VCaP (cell line): ENCODE measurements at regions not wholly inside any gene's neighbourhood (a gene's known extent, or its start where the extent isn't known, plus 50 kb on each side); places are given as distances from the start of the nearest gene placed in this dataset.

ENCODE experiments used
- H3K27ac ChIP-seq: fragments of 450-650 bp; 2 replicates; pipeline ENCODE4 v1.5.1; 2017
- TF ChIP-seq, protein P1 (sequence below): fragments of 450-650 bp; conservative IDR thresholded peaks from 2 replicates; pipeline ENCODE4 v1.5.1; 2017; ENCODE audit warnings: mild to moderate bottlenecking, moderate library complexity

DNA sequence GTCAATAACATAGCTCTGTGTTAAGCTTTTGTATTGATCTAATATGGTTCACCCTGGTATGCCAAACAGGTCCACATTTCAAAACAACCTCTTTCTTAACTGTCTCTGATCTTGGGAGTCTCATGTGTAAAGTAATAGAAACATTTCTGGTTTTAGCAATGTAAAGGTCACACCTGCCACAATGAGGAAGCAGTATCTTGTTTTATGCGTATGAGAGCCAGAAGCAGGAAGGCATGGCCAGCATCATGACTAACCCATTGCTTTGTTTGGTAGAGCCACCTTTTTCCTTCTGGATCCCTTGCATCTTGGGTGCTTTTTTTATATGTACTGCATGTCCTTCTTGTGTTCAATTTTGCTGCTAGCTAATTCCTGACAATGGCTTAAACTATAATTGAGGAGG lies 411.3 kb upstream of the SEMA3C start:
- TF ChIP-seq, protein P1, sequence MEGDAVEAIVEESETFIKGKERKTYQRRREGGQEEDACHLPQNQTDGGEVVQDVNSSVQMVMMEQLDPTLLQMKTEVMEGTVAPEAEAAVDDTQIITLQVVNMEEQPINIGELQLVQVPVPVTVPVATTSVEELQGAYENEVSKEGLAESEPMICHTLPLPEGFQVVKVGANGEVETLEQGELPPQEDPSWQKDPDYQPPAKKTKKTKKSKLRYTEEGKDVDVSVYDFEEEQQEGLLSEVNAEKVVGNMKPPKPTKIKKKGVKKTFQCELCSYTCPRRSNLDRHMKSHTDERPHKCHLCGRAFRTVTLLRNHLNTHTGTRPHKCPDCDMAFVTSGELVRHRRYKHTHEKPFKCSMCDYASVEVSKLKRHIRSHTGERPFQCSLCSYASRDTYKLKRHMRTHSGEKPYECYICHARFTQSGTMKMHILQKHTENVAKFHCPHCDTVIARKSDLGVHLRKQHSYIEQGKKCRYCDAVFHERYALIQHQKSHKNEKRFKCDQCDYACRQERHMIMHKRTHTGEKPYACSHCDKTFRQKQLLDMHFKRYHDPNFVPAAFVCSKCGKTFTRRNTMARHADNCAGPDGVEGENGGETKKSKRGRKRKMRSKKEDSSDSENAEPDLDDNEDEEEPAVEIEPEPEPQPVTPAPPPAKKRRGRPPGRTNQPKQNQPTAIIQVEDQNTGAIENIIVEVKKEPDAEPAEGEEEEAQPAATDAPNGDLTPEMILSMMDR: no peak
- no peak overlapping the region for H3K27ac ChIP-seq

DNA sequence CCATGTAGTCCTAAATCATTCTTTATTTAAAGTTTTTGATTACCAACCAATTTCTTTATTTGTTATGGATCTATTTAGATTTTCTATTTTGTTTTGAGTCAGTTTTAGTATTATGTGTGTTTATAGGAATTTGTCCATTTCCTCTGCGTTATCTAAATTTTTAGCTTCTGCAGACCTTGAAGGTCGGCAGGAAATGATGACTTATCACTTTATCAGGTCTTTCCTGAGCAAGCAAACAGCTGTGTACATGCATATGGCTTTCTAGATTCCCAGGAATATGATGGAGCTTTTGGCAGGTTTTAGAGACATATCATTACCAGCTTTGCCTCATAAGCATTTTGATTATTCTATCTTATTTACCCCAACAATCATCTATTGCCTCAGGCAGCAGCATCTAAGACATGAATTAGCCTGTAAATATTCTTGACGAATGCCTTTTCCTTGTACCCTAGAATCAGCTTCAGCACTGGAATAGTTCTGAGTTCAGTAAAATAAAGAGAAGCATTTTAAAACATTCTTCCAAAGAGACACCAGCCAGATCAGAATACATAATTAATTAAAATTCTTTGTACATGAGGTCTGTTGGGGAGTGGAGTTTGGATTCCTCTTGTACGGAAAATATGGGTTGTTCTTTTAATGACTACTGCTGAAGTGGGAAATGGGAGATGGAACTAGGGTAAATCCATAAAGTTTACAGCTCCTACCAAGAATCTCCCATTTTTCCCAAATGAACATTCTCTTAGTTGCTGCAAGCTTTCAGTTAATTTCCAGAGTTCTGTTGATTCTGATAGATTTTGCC lies 408.8 kb upstream of the SEMA3C start:
- TF ChIP-seq, protein P1: no peak
- H3K27ac ChIP-seq: no peak overlapping the region

DNA sequence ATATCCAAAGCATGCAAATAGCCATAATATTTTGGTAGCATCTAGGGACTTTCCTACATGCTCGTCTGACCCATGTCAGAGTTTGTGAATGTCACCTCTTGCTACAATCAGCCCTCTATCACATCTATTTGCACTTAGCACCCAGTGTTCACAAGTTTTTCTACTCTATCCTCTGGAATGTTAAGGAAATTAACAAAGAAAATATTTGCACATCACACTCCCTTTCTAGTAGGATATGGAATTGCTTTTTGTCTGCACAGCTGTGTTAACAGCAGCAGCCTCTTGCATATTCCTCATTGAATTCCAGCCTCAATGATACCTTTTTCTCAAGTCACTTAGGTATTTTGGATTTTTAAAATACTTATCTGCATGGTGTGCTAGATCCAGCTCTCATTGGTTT lies 403.1 kb upstream of the SEMA3C start:
- TF ChIP-seq, protein P1: no peak
- no peak overlapping the region for H3K27ac ChIP-seq

DNA sequence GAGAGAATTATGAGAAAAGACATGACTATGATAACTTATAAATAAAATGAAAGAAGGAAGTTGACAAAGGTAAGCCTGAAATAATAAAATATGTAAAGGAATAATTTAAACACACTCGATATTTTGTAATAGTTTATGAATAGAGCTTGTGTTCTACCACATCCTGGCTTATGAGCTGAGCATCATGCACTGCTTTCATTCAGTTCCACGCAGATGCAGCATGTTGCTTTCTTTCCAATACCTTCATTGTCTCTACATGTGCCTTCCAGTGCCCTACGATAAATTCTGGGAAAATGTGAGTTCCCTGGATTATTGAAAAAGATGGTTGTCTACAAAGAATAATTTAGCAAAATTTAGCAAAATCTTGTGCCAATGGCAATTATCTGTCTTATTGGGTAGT lies 398.9 kb upstream of the SEMA3C start:
- H3K27ac ChIP-seq: no peak overlapping the region
- TF ChIP-seq, protein P1: no peak

DNA sequence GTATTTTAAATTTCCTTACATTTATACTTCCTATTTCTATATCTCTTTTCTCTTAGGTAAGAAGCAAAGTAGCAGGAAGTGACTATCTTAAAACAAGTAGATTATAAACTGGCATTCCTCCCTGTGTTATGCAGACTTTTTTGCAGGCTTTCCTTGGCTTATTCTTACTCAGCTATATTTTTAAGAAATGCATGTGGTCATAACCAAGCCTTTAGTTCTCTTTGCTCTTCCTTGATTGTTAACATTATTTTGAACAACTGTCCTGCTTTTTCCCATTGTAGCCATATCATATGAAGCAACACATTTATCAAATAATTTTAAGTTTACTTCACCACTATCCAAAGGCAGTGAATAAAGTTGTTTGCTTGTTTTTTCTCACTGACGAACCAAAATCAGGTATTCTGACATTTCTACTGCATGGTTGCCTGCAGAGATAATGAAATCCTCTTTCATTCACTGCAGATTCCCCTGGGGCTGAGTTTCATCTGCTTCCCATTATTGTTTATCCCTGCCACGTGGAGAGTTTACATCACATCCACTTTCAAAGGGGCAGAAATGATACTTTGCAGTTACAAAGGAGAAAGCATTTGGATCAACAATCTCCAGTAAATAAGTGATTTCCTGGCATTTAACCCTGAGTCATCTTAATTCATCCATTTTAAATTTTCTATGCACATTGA lies 389.9 kb upstream of the SEMA3C start:
- H3K27ac ChIP-seq: no peak overlapping the region
- TF ChIP-seq, protein P1: no peak

DNA sequence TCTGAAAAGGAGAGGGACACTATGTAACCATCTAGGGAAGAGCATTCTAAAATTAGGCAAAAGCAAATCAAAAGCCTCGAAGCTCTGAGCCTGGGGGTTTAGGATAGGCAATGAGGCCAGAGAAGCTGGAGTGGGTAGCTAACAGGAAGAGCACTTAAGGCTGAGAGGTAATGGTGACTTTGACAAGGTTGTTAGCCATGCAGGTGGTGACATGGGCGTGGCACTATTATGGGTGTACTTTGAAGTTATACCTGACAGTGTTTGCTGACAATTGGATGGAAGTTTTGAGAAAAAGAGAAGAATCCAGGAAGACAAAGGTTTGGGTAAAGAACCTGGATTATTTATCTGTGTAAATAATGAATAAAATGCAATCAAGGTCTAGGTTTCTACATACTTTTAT lies 383.0 kb upstream of the SEMA3C start:
- no peak overlapping the region for H3K27ac ChIP-seq
- TF ChIP-seq, protein P1: no peak

DNA sequence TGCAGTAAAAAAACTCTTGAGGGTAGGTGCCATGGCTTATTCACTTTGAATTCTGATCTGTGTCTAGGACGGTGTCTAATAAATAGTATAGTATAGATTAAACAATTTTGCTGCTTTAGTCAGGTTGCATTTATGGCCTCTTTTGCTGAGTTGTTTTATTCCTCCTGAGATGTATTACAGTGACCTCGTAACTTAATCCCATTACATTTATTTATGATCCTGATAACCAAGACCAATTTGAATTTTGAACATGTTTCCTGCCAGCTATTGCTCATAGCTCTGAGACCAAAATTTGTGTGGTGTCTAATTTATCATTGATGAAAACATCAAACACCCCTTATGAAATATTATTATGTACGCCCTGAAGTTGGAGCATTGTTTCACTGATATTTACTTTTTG lies 381.9 kb upstream of the SEMA3C start:
- H3K27ac ChIP-seq: no peak overlapping the region
- TF ChIP-seq, protein P1: no peak
